ENCODE measurements at regions not wholly inside any gene's neighbourhood (a gene's known extent, or its start where the extent isn't known, plus 50 kb on each side); places are given as distances from the start of the nearest gene placed in this dataset.

- no peak overlapping the region for H3K27ac ChIP-seq
- TF ChIP-seq POLR2A (IDR thresholded peaks at IDR 0.05): no peak
- TF ChIP-seq CTCF (IDR thresholded peaks at IDR 0.05): no peak
- TF ChIP-seq POLR2AphosphoS5 (IDR thresholded peaks at IDR 0.05): no peak
- no peak for TF ChIP-seq EP300 (IDR thresholded peaks at IDR 0.05)
- H3K27me3 ChIP-seq: no peaks in the 10 kb centered on the region
- DNase-seq: no peak
- intact Hi-C loops (cut with DNase I): no loop called here
- no peaks in the 10 kb centered on the region for H3K4me1 ChIP-seq
- 92 to 93% methylated on average over 4 of the region's 4 CpGs for WGBS, 2 donors
- H3K36me3 ChIP-seq: no peaks in the 10 kb centered on the region
- no peak overlapping the region for H3K4me3 ChIP-seq
- peaks cover 0 to 3% (median 0%) of the 10 kb centered on the region in 4 donors for H3K9me3 ChIP-seq
Observed at GRCh38 chr13:72379581-72379980, 347.8 kb downstream of the MZT1 start.

DNA sequence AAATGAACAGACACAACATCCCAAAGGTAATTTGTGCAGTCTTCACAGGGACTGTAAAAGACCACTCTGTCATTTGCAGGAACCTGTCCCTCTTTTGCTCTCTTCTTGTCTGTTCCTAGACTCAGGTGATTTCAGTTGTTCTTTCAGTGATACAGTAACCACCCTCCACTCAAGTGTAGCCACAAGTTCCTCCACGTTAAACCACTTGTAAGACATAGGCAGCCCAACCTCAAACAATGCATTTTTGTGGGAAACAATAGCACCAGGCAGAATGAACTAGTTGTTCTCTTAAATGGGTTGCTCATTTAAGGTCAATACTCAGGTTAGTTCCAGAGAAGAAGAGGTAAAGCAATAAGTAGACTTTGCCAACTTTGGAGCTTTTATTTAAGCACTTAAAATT, 359.4 kb downstream of the MZT1 start:
- intact Hi-C loops (cut with DNase I): no loop called here
- 27 to 47% methylated on average over 1 of the region's 1 CpG for WGBS, 2 donors
- no peaks in the 10 kb centered on the region for H3K27me3 ChIP-seq
- TF ChIP-seq CTCF (IDR thresholded peaks at IDR 0.05): no peak
- TF ChIP-seq POLR2A (IDR thresholded peaks at IDR 0.05): no peak
- no peak for TF ChIP-seq POLR2AphosphoS5 (IDR thresholded peaks at IDR 0.05)
- TF ChIP-seq EP300 (IDR thresholded peaks at IDR 0.05): no peak
- H3K4me3 ChIP-seq: no peak overlapping the region
- no peaks in the 10 kb centered on the region for H3K9me3 ChIP-seq
- DNase-seq: no peak
- H3K36me3 ChIP-seq: no peaks in the 10 kb centered on the region
- no peaks in the 10 kb centered on the region for H3K4me1 ChIP-seq
- no peak overlapping the region for H3K27ac ChIP-seq

GRCh38 chr13:72346716-72347115, 380.7 kb downstream of the MZT1 start:
- intact Hi-C loops (cut with DNase I): no loop called here
- Histone ChIP-seq H3K36me3 (no peaks in the 10 kb centered on the region), H3K4me3 (no peak overlapping the region), H3K27ac (no peak overlapping the region), H3K9me3 (no peaks in the 10 kb centered on the region), H3K4me1 (no peaks in the 10 kb centered on the region), H3K27me3 (no peaks in the 10 kb centered on the region)
- 67 to 82% methylated on average over 5 of the region's 5 CpGs for WGBS, 2 donors
- TF ChIP-seq EP300 (IDR thresholded peaks at IDR 0.05) (no peak), POLR2AphosphoS5 (IDR thresholded peaks at IDR 0.05) (no peak), CTCF (IDR thresholded peaks at IDR 0.05) (no peak), POLR2A (IDR thresholded peaks at IDR 0.05) (no peak)
- DNase-seq: no peak

DNA sequence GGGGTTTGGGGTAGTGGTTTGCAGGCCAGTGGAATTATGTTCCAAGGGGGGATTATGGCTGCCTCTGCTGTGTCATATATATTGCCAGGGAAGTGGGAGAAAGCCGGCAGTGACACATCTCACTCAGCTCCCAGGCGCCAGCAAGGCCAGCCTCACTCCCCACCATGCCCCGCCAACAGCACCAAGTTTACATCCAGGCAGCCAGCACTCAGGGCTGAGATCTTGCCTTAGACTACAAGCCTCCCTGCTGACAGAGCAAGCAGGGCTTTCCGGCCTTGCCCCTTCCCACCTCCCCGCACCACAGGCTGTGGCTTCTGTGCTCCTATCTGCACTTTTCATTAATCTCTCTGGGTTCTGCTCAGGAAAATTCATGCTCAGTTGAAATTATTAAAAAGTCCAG, 385.1 kb downstream of the MZT1 start:
- Histone ChIP-seq H3K4me3 (no peak overlapping the region), H3K27me3 (no peaks in the 10 kb centered on the region), H3K4me1 (no peaks in the 10 kb centered on the region), H3K27ac (no peak overlapping the region), H3K9me3 (no peaks in the 10 kb centered on the region), H3K36me3 (no peaks in the 10 kb centered on the region)
- no peak for TF ChIP-seq EP300 (IDR thresholded peaks at IDR 0.05)
- TF ChIP-seq POLR2A (IDR thresholded peaks at IDR 0.05): no peak
- TF ChIP-seq POLR2AphosphoS5 (IDR thresholded peaks at IDR 0.05): no peak
- no peak for TF ChIP-seq CTCF (IDR thresholded peaks at IDR 0.05)
- no peak for DNase-seq
- intact Hi-C loops (cut with DNase I): no loop called here
- WGBS, 2 donors: 96 to 97% methylated on average over 5 of the region's 5 CpGs

DNA sequence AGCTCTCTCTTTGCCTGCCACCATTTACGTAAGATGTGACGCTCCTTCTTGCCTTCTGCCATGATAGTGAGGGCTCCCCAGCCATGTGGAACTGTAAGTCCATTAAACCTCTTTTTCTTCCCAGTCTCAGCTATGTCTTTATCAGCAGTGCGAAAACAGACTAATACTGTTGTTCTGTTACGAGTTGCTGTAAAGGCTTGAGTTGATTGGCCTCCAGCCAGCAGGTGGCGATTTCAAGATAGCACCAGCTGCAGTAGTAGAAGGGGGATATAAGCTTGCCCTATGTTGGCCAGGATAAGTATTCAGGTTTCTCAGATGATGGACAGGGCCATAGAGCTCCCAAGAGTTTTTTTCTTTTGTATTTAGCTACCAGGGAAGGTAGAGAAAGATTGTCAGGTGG, 385.5 kb downstream of the MZT1 start:
- intact Hi-C loops (cut with DNase I): no loop called here

More for the DNA sequence above, 385.5 kb downstream of the MZT1 start:
- H3K9me3 ChIP-seq: no peaks in the 10 kb centered on the region
- no peak for DNase-seq
- H3K4me1 ChIP-seq: no peaks in the 10 kb centered on the region
- no peak overlapping the region for H3K4me3 ChIP-seq
- WGBS, 2 donors: 88 to 94% methylated on average over 5 of the region's 5 CpGs
- H3K27ac ChIP-seq: no peak overlapping the region
- no peaks in the 10 kb centered on the region for H3K27me3 ChIP-seq
- TF ChIP-seq POLR2A (IDR thresholded peaks at IDR 0.05): no peak
- H3K36me3 ChIP-seq: no peaks in the 10 kb centered on the region

Data from sigmoid colon (tissue), 6 donors.